Astrocyte of the spinal cord (primary cell): ENCODE measurements at regions not wholly inside any gene's neighbourhood (a gene's known extent, or its start where the extent isn't known, plus 50 kb on each side); places are given as distances from the start of the nearest gene placed in this dataset.

ENCODE experiments used
- DNase-seq: peaks from one replicate; pipeline ENCODE4 v3.0.0; 2011; ENCODE audit warnings: low read depth, low spot score
- H3K4me3 ChIP-seq: 2 replicates; pipeline ENCODE4 v1.5.1; 2011; ENCODE audit warnings: low read depth, mild to moderate bottlenecking, low read length, moderate library complexity
- in situ Hi-C: cut with HindIII; loops from 2 replicates; pipeline ENCODE4 v1.10.0; 2017; ENCODE audit warnings: low sequenced_read_pairs
- TF ChIP-seq, protein P1 (sequence below): IDR thresholded peaks from 2 replicates; pipeline ENCODE4 v1.5.1; 2012; ENCODE audit warnings: low read depth, mild to moderate bottlenecking, low read length, inconsistent platforms

DNA sequence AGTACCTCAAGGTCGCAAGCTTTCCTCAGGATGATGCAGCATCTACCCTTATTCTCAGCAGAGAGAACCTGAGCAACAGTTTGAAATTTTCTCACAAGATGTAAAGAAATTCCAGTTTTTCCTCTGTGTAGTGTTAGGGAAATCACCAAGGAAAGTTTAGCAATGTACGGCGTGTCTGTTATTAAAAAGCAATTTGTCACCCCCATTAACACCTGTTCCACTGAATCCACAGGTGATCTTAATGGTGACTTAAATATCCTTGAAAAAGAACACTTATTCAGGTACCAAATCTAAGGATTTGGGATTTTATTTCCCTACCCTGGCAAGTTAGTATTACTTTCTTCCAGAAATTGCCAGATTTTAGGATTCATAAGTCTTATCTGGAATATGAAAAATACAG, 77.9 kb upstream of the ATP10B start:
- DNase-seq = no peak
- TF ChIP-seq, protein P1, sequence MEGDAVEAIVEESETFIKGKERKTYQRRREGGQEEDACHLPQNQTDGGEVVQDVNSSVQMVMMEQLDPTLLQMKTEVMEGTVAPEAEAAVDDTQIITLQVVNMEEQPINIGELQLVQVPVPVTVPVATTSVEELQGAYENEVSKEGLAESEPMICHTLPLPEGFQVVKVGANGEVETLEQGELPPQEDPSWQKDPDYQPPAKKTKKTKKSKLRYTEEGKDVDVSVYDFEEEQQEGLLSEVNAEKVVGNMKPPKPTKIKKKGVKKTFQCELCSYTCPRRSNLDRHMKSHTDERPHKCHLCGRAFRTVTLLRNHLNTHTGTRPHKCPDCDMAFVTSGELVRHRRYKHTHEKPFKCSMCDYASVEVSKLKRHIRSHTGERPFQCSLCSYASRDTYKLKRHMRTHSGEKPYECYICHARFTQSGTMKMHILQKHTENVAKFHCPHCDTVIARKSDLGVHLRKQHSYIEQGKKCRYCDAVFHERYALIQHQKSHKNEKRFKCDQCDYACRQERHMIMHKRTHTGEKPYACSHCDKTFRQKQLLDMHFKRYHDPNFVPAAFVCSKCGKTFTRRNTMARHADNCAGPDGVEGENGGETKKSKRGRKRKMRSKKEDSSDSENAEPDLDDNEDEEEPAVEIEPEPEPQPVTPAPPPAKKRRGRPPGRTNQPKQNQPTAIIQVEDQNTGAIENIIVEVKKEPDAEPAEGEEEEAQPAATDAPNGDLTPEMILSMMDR = no peak
- in situ Hi-C loops = no loop called here
- H3K4me3 ChIP-seq = no peak overlapping the region

GRCh38 chr5:160929360-160929759, 77.3 kb upstream of the ATP10B start:
- no peak for DNase-seq
- H3K4me3 ChIP-seq = no peak overlapping the region
- TF ChIP-seq, protein P1 = no peak
- in situ Hi-C loops = no loop called here

- in situ Hi-C loops = no loop called here
- H3K4me3 ChIP-seq = no peak overlapping the region
- DNase-seq = no peak
- TF ChIP-seq, protein P1 = no peak
These were observed 74.4 kb upstream of the ATP10B start for GRCh38 chr5:160926428-160926827.

DNA sequence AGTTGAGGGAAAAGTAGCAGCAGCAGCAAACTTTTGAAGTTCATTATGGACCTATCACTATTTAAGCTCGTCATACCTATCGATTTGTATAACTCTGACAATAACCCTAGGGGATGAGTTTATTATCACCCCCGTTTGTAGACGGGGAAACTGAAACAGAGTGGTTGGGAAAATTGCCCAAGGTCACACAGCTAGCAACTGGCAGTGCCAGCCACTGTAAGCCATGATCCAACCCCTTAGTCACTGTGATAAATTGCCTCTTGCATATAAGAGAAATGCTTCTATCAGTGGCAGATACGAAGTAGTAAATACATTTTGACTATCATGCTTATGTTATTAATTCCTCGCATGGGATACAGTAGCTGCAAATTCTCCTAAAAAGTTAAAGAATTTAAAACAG, 73.3 kb upstream of the ATP10B start:
- H3K4me3 ChIP-seq = no peak overlapping the region
- TF ChIP-seq, protein P1 = no peak
- no peak for DNase-seq
- in situ Hi-C loops = no loop called here

- no peak for DNase-seq
- TF ChIP-seq, protein P1 = no peak
- no peak overlapping the region for H3K4me3 ChIP-seq
- in situ Hi-C loops = no loop called here
These were observed 72.1 kb upstream of the ATP10B start for GRCh38 chr5:160923936-160924710.

- in situ Hi-C loops = no loop called here
- no peak overlapping the region for H3K4me3 ChIP-seq
- no peak for DNase-seq
- TF ChIP-seq, protein P1 = no peak
These were observed 71.4 kb upstream of the ATP10B start for GRCh38 chr5:160923411-160923810.
